ENCODE measurements at regions not wholly inside any gene's neighbourhood (a gene's known extent, or its start where the extent isn't known, plus 50 kb on each side); places are given as distances from the start of the nearest gene placed in this dataset.

DNA sequence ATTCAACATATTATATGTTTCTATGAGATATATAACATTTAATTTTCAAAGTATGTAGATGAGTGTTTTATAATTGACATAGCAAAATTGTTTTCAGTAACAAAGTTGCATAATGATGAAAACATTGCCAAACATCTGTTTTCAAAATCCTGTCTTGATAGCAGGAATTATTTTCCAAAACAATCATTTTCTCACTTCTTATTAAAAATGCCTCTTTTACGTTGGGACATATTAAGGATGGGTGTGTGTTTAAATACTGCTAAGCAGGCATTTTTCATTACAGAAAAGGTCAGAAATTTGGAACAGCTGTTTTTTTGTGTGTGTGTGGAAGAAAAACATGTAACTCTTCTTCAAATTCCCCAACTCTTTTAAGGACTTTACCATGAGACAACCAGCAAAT is 452.0 kb downstream of the SPRY1 start:
- no peak for DNase-seq

DNA sequence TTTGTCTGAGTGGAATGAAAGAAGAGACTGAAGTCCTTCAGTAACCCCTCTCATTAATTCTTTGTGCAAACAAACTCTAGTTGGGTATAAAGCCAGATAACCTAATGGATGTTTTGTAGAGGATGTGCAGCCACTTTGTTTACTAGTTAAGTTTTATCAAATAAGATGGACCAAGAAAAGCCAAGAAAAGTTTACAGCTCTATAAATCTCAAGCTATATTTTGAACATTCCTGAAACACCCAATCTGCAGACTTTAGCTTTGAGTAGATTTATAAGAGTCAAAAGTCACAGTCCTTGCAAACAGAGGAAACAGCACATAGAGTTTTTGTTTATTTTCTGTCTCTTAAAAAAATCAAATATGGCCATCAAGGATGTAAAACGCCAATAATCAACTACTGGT is 452.9 kb downstream of the SPRY1 start:
- no peak for DNase-seq

DNA sequence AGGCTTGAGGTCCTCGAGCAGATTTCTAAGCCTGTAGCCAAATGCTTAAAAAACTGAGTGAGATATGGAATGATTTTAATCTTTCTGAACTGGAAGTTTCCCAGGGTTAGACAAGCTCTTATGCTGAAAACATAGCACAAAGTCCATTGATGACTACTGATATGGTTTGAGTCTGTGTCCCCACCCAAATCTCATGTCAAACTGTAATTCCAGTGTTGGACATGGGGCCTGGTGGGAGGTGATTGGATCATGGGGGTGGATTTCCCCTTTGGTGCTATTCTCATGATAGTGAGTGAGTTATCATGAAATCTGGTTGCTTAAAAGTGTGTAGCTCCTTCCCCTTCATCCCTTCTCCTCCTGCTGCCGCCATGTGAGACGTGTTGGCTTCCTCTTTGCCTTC is 454.9 kb downstream of the SPRY1 start:
- DNase-seq, result no peak

DNA sequence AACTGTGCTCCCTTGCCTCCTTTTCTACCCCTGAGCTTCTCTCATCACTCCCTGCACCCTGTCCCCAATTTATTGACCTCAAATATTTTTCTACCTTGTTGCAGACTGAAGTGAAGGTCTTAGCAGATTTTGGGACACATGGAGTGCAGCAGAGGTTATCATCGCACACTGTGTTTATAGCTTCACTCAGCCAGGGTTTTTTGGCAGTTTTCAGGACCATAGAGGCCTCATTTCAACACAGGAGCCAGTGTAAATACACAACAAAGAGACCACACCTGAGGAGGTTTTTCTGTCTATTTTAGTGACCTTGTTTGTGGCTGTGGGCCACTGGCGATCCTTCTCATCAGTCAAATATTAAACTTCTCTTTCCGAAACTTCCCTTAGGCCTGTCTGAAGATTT is 457.1 kb downstream of the SPRY1 start:
- no peak for DNase-seq

DNA sequence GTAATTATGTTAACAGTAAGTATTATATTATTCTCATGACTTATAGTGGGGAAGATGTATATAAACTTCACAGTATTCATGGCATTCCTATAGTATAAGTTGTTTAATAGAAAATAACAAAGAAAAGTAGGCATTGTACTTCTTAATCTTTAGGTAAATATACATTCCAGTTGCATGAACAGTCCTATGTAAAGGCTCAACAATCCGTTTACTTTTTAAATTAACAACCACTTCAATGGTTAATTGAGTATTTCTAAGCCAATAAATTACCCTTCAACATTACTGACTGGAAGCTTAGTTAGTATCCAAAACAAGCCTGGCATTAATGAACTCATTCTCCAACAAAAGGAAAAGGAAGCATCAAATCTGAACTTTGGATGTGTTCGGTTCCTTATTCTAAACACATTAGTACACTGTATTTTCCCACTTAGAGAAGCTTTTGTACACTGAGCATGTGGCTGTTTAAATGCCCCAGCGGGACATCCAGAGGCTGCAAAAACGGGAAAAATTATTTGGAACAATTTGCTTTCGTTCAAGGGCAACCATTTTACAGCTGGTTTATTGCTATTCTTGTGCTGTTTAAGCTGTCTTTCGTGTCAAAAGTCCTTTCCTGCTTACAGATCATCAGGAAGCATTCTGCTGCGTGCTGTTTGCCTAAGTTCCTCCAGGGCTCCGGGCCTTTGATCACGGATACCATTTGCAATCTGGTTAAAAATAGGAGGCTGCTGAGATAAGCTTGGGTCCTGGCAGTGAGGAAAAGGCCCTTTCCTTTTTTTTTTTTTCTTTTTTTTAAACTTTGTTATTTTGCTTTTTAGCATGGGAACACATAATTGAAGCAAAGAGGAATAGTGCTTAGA is 460.3 kb downstream of the SPRY1 start:
- DNase-seq, result peak; percentile 56

DNA sequence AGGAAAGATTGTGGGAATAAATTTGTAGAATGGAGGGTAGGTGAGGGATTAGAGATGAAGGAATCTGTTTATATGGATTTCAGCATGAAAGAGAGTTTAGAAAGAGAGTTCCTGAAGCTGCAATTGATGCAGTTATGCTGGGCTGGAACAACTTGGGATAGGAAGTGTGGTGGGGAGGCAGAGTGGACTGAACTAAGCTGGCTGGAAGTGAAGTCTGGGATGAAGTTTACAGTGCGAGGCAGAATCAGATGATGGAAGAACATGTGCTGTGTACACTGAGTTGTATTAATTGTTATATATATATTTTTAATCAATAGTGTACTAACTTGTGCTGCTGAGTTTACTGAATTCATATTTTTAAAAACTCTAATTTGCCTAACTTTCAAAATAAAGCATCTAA is 461.9 kb downstream of the SPRY1 start:
- DNase-seq, result no peak

DNA sequence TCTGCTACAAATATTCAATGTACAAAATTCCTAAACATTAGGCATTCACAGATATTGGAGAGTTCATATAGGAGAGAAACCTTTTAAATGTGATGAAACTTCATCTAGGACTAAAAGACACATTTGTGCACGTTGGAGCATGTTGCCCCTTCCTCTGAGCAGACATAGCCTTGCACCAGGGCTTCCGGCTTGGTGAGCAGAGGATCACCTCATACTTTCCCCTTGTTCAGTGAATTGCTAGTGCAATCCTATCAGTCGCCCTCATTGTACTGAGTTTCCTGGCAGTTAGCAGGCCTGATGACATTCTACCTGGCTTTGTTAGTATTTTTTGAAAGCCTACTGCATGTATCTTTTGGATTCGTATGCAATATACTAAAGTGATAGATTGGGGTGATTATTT is 466.2 kb downstream of the SPRY1 start:
- DNase-seq, result no peak

DNA sequence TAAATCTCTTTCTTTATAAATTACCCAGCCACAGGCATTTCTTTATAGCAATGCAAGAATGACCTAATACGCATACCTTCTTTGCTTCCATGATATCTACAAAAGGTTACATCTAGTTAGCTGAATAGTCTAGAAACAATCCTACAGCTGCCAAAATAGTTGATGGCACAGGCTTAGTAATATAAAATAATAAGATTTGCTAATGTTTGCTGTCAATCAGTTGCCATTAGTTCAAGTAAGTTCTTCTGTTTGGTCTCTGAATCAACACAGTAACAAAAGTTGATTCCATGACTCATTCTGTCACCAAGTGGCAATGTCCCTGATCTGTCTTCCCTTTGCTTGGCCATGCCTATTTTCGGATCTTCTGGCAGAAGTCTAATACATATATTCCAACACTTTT is 470.2 kb downstream of the SPRY1 start:
- DNase-seq, result peak; percentile 42

DNA sequence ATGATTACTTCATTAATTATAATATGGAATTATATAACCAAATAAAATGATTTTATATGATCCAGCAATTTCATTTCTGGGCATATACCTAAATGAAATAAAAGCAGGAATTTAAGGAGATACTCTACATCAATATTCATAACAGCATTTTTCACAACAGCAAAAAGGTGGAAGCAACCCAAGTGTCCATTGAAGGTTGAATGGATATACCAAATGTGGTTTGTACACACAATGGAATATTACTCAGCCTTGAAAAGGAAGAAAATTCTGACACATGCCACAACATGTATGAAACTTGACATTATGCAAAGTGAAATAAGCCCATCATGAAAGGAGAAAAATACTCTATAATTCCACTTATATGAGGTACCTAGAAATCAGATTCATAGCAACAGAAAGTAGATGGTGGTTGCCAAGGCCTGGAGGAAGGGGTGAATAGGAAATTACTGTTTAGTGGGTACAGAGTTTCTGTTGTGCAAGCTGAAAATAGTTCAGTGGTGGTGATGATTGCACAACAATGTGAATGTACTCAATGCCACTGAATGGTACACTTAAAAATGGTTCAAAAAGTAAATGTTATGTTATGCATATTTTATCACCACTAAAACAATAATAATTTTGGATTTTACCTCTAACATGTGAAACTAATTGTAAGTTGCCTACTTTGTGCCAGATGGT is 471.5 kb downstream of the SPRY1 start:
- DNase-seq, result no peak

DNA sequence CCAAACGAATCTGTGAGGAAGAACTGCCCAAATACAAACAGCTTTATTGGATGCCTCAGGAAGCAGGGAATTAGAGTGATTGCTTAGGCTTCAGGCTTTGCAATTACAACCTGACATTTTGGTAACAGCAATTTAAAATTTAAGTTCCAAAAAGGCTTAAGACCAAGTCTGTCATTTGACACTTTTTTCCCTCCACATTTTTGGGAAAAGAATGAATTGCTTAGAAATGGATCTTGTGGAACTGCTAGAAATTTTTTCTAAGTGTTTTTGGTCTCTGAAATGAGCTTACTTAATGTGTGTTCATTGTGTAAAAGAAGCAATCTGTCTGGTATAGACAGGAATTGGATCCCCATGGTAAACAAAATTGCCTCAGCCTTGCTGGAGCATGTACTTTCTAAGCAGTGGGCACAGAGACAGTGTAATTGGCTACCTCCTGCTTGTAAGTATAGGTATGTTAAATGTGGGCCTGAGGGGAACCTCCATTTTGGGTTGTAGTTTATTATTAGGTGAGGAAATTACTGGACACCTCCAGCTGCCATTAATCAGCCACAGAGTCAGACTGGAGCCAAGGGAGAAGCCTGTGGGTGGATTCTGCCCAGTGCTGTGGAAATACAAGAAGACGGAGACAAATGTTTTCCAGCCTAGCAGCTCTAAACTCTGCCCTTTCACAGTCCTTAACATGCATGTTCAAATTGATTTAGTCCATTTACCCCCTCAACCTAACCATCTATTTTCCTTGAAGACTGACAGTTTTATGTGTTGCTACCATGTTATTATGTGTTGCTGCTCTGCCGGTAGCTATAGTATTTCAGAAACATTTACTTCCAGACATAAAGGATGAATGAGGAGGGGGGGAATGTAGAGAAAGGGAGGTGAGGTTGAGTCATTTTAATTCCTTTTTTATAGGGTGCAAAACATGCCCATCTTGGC is 473.0 kb downstream of the SPRY1 start:
- DNase-seq, result no peak

DNA sequence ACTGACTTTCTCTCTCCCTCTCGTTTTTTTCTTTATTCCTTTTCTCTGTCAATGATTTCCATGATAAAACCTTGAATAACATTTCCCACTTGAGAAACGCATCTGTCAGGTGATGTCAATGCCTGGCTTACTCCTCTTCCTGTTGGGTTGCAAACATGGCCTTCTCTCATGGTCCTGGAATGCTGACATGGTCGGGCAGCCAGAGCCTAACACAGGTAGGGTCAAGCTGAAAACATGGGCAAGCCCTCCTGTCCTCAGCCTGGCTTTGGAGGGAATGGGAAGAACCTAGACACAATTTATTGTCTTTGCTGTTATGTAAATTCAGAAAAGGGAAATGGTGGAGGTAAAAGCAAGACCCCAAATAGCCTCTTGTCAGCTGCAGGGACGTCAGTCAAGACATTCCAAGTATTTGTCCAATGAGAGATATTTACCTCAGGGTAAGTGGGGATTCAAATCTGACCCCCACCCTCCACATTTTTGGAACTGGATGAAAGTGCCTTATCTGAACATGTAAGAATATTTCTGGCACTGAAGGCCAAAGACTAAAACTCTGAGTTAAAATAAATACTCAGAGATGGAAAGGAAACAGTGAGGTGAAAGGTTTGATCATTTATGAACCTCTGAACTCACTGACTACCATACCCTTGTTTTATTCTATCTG is 473.8 kb downstream of the SPRY1 start:
- no peak for DNase-seq

DNA sequence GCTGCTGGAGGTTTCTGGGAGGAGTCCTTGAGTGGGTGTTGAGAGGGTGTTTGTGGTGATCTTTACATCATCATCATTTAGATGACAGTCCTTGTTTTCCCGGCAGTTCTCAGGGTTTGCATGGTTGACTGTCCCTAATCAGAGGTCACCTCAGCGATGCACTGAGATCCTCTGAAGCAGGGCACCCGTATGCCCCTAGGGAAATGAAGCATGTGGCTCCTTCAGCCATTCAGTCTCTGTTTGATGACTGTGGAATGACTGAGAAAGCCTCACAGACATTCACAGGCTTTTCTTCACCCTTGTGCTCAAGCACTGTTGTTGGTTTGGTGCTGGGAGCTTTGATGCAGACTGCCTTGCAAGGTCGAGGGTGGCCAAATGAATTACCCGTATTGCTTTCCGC is 474.7 kb downstream of the SPRY1 start:
- peak; percentile 26 for DNase-seq

DNA sequence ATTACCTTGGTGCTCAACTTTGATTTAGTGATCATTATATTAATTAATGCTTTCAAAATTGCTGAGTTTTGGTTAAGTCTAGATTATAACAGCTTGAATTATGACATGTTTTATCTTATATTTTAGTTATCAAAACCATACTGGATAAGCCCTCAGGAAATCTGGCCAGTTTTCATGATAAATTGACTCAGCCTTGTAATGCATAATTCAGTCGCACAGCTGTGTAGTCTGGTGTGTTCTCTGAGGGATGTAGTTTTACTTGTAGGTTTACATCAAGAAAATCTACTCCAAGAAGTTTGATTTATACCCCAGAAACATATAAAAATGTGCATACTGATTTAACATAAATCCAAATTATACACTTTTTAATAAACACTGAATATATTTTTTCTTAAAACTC is 477.5 kb downstream of the SPRY1 start:
- DNase-seq, result no peak

DNA sequence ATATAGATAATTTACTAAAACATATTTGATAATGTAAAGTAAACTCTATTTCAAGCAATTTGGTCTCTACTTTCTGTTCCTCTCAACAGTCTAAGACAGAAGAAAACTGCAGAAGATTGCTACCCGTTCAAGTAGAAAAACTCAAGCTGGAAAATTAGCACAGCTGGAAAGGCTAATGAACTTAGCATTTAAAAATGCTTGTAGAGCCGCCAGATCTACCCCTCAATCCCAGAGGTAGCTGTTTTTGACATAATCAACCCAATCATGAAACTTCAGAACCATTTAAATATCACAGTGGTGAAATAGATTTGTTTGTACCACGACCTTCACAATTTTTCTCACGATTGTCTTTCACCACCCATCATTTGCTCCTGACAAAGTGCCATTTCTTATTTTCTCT is 479.5 kb downstream of the SPRY1 start:
- no peak for DNase-seq

DNA sequence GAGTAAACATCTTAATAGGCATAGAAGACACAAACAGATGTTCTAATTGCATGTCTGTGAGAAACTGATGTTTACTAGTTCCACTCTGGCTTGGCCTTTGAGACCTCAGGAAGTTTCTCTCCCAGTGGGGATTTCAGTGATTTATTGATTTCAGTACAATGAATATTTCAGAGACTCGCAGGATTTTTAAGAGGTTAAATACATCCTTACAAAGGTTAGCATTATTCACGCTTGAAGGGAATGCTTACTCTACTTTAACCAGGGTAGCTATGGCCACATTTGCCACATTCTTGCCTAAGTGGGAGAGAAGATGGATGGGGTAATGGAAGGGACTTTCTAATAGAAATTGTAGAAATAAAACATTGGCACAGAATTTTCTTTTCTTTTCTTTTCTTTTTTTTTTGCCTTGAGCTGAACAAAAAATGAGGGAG is 480.1 kb downstream of the SPRY1 start:
- DNase-seq, result no peak

DNA sequence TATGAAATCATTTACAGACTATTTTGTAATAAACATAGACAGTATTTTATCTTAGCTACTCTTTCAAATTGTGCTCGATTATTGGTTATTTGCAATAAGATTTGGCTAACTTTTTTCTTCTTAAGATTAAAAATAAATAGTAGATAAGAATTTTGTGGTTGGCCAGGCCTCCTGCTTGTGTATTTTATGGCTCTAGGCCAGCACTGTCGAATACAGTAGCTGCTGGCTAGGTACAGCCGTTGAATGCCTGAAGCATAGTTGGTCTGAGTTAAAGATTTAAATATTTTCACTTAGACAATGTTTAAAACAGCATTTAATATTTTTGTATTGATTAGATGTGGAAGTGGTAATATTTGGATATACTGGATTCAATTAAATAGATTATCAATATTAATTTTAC is 481.0 kb downstream of the SPRY1 start:
- DNase-seq, result peak; percentile 33

DNA sequence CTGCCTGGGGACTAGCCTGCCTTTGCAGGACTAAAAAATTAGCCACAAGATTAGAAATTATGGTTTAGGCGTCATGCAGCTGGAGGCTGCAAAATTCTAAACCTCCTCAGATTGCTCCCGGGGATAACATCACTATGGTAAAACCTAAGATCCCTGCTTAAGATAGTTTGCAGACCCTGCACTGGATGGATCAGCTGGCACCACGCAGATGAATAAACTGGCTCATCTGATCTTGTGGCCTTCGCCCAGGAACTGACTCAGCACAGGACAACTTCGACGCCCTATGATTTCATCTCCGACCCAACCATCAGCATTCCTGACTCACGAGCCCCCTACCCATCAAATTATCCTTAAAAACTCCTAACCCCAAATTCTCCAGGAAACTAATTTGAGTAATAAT is 482.4 kb downstream of the SPRY1 start:
- no peak for DNase-seq

DNA sequence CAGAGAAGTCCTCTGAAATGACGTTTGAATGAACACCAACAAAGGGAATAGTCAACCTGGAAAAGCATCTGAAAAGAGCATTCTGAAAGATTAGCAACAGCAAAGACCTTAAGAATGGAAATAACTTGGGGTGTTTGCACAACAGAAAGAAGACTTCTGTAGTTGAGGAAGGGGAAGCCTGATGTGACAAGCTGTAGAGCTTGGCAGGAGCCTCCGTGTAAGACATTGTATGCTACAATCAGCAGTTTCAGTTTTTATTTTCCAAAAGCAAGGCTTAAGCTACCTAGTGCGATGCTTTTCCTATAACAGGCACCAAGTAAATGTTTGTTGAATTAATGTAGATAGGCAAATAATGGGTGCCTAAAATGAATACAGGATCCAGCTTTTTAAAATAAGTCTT is 484.0 kb downstream of the SPRY1 start:
- no peak for DNase-seq

DNA sequence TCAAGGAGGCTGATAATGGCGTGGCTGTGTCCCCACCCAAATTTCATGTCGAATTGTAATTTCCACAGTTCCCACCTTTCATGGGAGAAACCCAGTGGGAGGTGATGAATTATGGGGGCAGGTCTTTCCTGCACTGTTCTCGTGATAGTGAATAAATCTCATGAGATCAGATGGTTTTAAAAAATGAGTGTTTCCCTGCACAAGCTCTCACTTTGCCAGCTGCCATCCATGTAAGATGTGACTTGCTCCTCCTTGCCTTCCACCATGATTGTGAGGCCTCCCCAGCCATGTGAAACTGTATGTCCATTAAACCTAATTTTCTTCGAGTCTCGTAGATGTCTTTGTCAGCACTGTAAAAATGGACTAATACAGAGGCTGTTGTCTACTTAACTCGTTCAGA is 488.3 kb downstream of the SPRY1 start:
- no peak for DNase-seq

DNA sequence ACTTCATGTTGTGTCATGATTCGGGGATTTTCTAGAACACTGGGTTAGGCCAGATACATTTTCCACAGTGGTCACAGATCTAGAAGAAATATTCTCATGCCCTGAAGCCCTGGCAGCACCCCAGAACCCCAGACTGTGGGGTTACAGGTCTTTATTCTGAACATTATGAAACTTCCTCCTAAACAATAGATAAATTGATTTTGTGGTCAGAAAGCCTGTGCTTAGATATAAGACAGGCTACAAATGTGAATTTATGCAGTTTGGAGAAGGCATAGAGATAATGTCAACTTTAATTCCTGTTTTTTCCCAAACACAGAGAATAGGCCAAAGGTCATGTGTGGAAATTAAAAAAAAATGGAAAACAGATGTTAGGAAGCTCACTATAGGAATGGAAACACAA is 492.9 kb downstream of the SPRY1 start:
- no peak for DNase-seq

DNA sequence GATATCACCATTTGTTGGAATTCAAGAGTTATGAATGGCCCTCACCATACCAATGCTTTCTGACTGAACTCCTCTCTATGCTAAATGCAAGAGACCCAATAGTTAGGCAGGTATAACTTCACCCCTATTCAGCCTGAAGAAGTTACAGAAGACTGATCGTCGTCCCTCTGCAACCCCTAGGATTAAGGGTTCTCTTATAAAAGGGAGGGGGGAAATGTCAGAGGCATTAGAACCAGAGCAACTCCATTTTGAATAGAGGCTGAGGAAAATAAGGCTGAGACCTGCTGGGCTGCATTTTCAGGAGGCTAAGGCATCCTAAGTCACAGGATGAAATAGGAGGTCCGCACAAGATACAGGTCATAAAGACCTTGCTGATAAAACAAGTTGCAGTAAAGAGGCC is 494.3 kb downstream of the SPRY1 start:
- no peak for DNase-seq

DNA sequence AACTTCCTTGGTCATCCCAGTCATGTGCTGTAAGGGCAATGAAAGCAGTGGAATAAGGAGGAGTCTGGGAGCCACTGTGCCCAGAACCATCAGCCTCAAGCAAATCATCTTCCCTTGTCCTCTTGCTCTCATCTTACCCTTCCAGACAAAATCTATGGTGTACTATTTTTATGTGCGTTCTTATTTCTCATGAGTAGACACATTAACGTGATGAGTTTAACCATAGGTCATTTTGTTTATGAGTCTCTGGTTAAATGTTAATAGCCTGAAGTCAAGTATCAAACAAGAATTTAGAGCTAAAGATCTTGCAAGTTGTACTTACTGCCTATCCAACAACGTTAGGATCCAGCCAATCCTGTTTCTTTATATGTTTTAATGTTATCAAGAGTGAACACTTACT is 495.3 kb downstream of the SPRY1 start:
- DNase-seq, result no peak
